Forelimb muscle (tissue), 1 donor: ENCODE measurements at regions not wholly inside any gene's neighbourhood (a gene's known extent, or its start where the extent isn't known, plus 50 kb on each side); places are given as distances from the start of the nearest gene placed in this dataset.

Source experiments
- DNase-seq: peaks from one replicate; pipeline ENCODE4 v3.0.0-alpha.2; 2013; ENCODE audit warnings: low read depth

GRCh38 chr7:136036336-136036735, 59.2 kb upstream of the MTPN start:
- no peak for DNase-seq

GRCh38 chr7:136034132-136034531, 57.0 kb upstream of the MTPN start:
- no peak for DNase-seq

GRCh38 chr7:136033413-136034031, 56.4 kb upstream of the MTPN start:
- DNase-seq: no peak

GRCh38 chr7:136030867-136031318, 53.7 kb upstream of the MTPN start:
- DNase-seq: no peak

- no peak for DNase-seq
Measured at GRCh38 chr7:136030330-136030729, 53.2 kb upstream of the MTPN start.

- DNase-seq: no peak
Measured at GRCh38 chr7:136027160-136027559, 50.0 kb upstream of the MTPN start.
